Gastrocnemius medialis (tissue), 4 donors: ENCODE measurements at regions not wholly inside any gene's neighbourhood (a gene's known extent, or its start where the extent isn't known, plus 50 kb on each side); places are given as distances from the start of the nearest gene placed in this dataset.

Experiments used
- ATAC-seq, 2 donors: fragments of 150-250 bp; one replicate each; pipeline ENCODE4 v1.9.1; 2016
- DNase-seq, 2 donors: peaks; one replicate each; pipeline ENCODE4 v3.0.0-alpha.2; 2019
- H3K27ac ChIP-seq, 4 donors: fragments of 200-600 bp; sonication (generic); 1 replicate in 1 of 4; 2 replicates in 3 of 4; pipeline ENCODE4 v1.5.1; 2016 to 2018; ENCODE audit warnings: mild to moderate bottlenecking in 2 of 4, moderate library complexity in 1 of 4
- H3K27me3 ChIP-seq, 3 donors: fragments of 200-600 bp; sonication (generic) in 2 of 3; 1 replicate in 1 of 3; 2 replicates in 2 of 3; pipeline versions ENCODE4 v1.5.1 to v1.6.0; 2016 to 2019; ENCODE audit warnings: mild to moderate bottlenecking in 1 of 3, moderate library complexity in 1 of 3
- H3K36me3 ChIP-seq, 2 donors: fragments of 200-600 bp; sonication (generic) in 1 of 2; one replicate each; pipeline ENCODE4 v1.5.1; 2017 to 2018
- H3K4me1 ChIP-seq, 2 donors: fragments of 200-600 bp; sonication (generic) in 1 of 2; one replicate each; pipeline ENCODE4 v1.5.1; 2016 to 2017; ENCODE audit warnings: mild to moderate bottlenecking in 2 of 2
- H3K4me3 ChIP-seq, 4 donors: fragments of 200-600 bp; sonication (generic) in 3 of 4; 1 replicate in 1 of 4; 2 replicates in 3 of 4; pipeline ENCODE4 v1.5.1; 2016 to 2019; ENCODE audit warnings: mild to moderate bottlenecking in 2 of 4
- H3K9me3 ChIP-seq, 3 donors: fragments of 200-600 bp; sonication (generic) in 2 of 3; 1 replicate in 1 of 3; 2 replicates in 2 of 3; pipeline ENCODE4 v1.5.1; 2016 to 2019
- POLR2A ChIP-seq, 2 donors: fragments of 450-650 bp; IDR thresholded peaks; one replicate each; pipeline ENCODE4 v1.6.1; 2017; ENCODE audit warnings: antibody characterized with exemption in 2 of 2, mild to moderate bottlenecking in 2 of 2, moderate library complexity in 2 of 2
- in situ Hi-C, 4 donors: fragments of 200-750 bp; cut with MboI; loops; one replicate each; pipeline versions ENCODE4 v1.15.0 to v1.8.0; 2017; ENCODE audit warnings: low sequenced_read_pairs in 4 of 4
- intact Hi-C: fragments of 100-400 bp; cut with DNase I; formaldehyde crosslinking; loops from one replicate; pipeline ENCODE4 v1.15.1; 2023; ENCODE audit warnings: low total_unique reads
- TF ChIP-seq, protein P1 (sequence below), 5 experiments: fragments of 450-650 bp in 3 of 5; fragments of 200-600 bp in 2 of 5; sonication (generic) in 2 of 5; IDR thresholded peaks in 4 of 5; conservative IDR thresholded peaks in 1 of 5; 1 replicate in 4 of 5; 2 replicates in 1 of 5; pipeline ENCODE4 v1.5.1; 2016 to 2019; ENCODE audit warnings: antibody characterized with exemption in 5 of 5, mild to moderate bottlenecking in 3 of 5, moderate library complexity in 3 of 5

- H3K9me3 ChIP-seq: no peaks in the 10 kb centered on the region
- TF ChIP-seq POLR2A (IDR thresholded peaks at IDR 0.05): no peak
- TF ChIP-seq, protein P1, sequence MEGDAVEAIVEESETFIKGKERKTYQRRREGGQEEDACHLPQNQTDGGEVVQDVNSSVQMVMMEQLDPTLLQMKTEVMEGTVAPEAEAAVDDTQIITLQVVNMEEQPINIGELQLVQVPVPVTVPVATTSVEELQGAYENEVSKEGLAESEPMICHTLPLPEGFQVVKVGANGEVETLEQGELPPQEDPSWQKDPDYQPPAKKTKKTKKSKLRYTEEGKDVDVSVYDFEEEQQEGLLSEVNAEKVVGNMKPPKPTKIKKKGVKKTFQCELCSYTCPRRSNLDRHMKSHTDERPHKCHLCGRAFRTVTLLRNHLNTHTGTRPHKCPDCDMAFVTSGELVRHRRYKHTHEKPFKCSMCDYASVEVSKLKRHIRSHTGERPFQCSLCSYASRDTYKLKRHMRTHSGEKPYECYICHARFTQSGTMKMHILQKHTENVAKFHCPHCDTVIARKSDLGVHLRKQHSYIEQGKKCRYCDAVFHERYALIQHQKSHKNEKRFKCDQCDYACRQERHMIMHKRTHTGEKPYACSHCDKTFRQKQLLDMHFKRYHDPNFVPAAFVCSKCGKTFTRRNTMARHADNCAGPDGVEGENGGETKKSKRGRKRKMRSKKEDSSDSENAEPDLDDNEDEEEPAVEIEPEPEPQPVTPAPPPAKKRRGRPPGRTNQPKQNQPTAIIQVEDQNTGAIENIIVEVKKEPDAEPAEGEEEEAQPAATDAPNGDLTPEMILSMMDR (IDR thresholded peaks at IDR 0.05 in 4 of 5, conservative IDR thresholded peaks at IDR 0.05 in 1 of 5): no peak
- H3K4me3 ChIP-seq: no peak overlapping the region
- H3K4me1 ChIP-seq: no peaks in the 10 kb centered on the region
- H3K27ac ChIP-seq: no peak overlapping the region
- H3K36me3 ChIP-seq: no peaks in the 10 kb centered on the region
- no peaks in the 10 kb centered on the region for H3K27me3 ChIP-seq
- ATAC-seq: no peak
- in situ Hi-C loops: no loop called here
- no peak for DNase-seq
- intact Hi-C loops: no loop called here
Measured at GRCh38 chr12:13462450-13462849, 265.9 kb downstream of the EMP1 start.

GRCh38 chr12:13455778-13456144, 259.2 kb downstream of the EMP1 start:
- no peak overlapping the region for H3K4me3 ChIP-seq

DNA sequence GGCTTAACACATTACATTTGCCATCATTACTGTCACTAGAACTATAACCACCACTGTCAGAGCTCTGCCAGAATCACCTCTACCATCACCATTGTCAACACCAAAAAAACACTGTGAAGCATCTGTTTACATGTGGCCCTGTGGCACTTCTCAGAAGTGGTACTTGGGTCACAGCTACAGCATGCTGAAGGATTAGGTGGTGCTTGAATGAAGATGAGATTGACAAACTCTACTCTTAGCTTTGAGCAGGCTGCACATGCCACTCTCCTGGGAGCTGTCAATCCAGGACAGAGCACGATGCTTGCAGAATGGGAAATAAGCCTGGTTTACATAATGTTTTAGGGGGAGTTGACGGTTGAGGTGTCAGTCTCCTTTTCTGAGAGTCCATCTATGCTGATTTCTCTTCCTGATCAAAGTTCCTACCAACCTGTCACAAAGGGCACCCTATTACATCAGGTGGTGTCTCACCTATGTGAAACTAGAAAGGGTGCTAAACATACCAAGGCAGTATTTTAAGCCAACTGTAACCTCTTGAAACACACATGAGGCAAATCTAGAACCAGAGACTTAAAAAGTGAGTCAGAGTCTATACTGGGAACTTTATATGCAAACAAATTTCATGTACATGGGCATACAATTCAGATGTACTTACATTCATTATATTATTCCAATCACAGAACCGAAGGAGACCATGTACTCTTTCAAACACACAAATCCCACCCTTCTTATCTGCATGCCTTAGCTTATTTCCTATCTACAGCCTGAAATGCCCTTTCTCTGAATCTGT, 258.7 kb downstream of the EMP1 start:
- Histone ChIP-seq H3K9me3 (no peaks in the 10 kb centered on the region), H3K36me3 (no peaks in the 10 kb centered on the region), H3K4me1 (no peaks in the 10 kb centered on the region), H3K27me3 (no peaks in the 10 kb centered on the region), H3K27ac (no peak overlapping the region), H3K4me3 (no peak overlapping the region)
- TF ChIP-seq POLR2A (IDR thresholded peaks at IDR 0.05): no peak
- TF ChIP-seq, protein P1 (IDR thresholded peaks at IDR 0.05 in 4 of 5, conservative IDR thresholded peaks at IDR 0.05 in 1 of 5): no peak
- in situ Hi-C loops: no loop called here
- ATAC-seq (no peak), DNase-seq (no peak)
- intact Hi-C loops: no loop called here

More at GRCh38 chr12:13455778-13456144, 259.2 kb downstream of the EMP1 start:
- no peak overlapping the region for H3K27ac ChIP-seq
- no peak for ATAC-seq
- in situ Hi-C loops: no loop called here
- no peak for TF ChIP-seq POLR2A (IDR thresholded peaks at IDR 0.05)
- TF ChIP-seq, protein P1 (IDR thresholded peaks at IDR 0.05 in 4 of 5, conservative IDR thresholded peaks at IDR 0.05 in 1 of 5): no peak
- H3K9me3 ChIP-seq: no peaks in the 10 kb centered on the region
- H3K36me3 ChIP-seq: no peaks in the 10 kb centered on the region
- no peak for DNase-seq
- intact Hi-C loops: no loop called here
- no peaks in the 10 kb centered on the region for H3K27me3 ChIP-seq
- H3K4me1 ChIP-seq: no peaks in the 10 kb centered on the region

DNA sequence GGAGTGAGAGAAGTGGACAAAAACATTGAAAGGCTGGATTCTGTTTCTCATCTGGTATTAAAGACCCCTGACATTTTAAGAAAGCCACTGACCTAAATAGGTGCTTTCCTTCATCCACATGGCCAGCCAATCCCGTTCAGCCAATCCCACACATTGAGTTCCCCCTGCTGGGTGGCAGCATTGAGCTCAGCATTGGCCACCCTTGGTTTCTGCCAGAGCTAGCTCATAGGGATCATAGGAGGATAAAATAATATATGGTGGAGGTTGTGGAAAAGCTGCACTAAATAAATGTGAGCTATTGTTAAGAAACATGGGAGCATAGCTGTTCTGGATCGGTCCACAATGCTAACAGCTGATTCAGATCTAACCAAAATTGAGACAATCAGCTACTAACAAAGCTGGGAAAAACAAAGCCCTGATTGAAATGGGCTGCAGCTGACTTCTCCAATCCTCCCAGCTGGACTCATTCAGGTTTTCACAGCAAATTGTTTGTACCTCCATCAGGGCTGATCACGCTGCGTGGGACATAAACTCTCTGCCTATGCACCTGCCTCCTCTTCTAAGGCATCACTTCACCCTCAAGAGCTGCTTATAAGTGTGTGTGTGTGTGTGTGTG, 256.5 kb downstream of the EMP1 start:
- H3K9me3 ChIP-seq: no peaks in the 10 kb centered on the region
- intact Hi-C loops: no loop called here
- no peaks in the 10 kb centered on the region for H3K36me3 ChIP-seq
- no peak overlapping the region for H3K4me3 ChIP-seq
- no peak for ATAC-seq
- H3K27me3 ChIP-seq: no peaks in the 10 kb centered on the region
- no peak for DNase-seq
- in situ Hi-C loops: no loop called here
- TF ChIP-seq, protein P1 (IDR thresholded peaks at IDR 0.05 in 4 of 5, conservative IDR thresholded peaks at IDR 0.05 in 1 of 5): no peak
- no peak for TF ChIP-seq POLR2A (IDR thresholded peaks at IDR 0.05)
- H3K27ac ChIP-seq: no peak overlapping the region
- no peaks in the 10 kb centered on the region for H3K4me1 ChIP-seq
